Thymus (tissue), 11 donors: ENCODE measurements at regions not wholly inside any gene's neighbourhood (a gene's known extent, or its start where the extent isn't known, plus 50 kb on each side); places are given as distances from the start of the nearest gene placed in this dataset.

Experiments
- DNase-seq, 9 donors: peaks; one replicate each; pipeline ENCODE4 v3.0.0-alpha.2; 2013; ENCODE audit warnings: low spot score in 9 of 9, low read depth in 6 of 9, missing footprints in 1 of 9
- H3K27ac ChIP-seq, 2 donors: one replicate each; pipeline ENCODE4 v1.5.1; 2013; ENCODE audit warnings: control low read depth in 1 of 2, low read depth in 1 of 2, low read length in 1 of 2, mild to moderate bottlenecking in 1 of 2, moderate library complexity in 1 of 2
- H3K27me3 ChIP-seq, 2 donors: one replicate each; pipeline ENCODE4 v1.5.1; 2013; ENCODE audit warnings: low read length in 1 of 2; ENCODE audit not compliant: control insufficient read depth in 2 of 2, insufficient read depth in 1 of 2
- H3K36me3 ChIP-seq, 2 donors: one replicate each; pipeline ENCODE4 v1.5.1; 2013; ENCODE audit warnings: low read length in 1 of 2, mild to moderate bottlenecking in 1 of 2, moderate library complexity in 1 of 2; ENCODE audit not compliant: control insufficient read depth in 2 of 2, insufficient read depth in 2 of 2
- H3K4me1 ChIP-seq, 2 donors: one replicate each; pipeline ENCODE4 v1.5.1; 2013; ENCODE audit warnings: low read length in 2 of 2; ENCODE audit not compliant: control insufficient read depth in 2 of 2, insufficient read depth in 2 of 2
- H3K4me3 ChIP-seq, 2 donors: one replicate each; pipeline ENCODE4 v1.5.1; 2013; ENCODE audit warnings: low read length in 2 of 2, control low read depth in 1 of 2, mild to moderate bottlenecking in 1 of 2
- H3K9me3 ChIP-seq, 2 donors: one replicate each; pipeline ENCODE4 v1.5.1; 2013; ENCODE audit warnings: low read length in 1 of 2, mild to moderate bottlenecking in 1 of 2; ENCODE audit not compliant: control insufficient read depth in 2 of 2, insufficient read depth in 1 of 2
- WGBS: extraction: QIAGEN DNeasy Blood & Tissue Kit; methylation state at CpG from one replicate; pipeline ENCODE4 v1.1.7; 2013; 5-methylcytosine and 5-hydroxymethylcytosine counted together
- donor health status: healthy.

DNA sequence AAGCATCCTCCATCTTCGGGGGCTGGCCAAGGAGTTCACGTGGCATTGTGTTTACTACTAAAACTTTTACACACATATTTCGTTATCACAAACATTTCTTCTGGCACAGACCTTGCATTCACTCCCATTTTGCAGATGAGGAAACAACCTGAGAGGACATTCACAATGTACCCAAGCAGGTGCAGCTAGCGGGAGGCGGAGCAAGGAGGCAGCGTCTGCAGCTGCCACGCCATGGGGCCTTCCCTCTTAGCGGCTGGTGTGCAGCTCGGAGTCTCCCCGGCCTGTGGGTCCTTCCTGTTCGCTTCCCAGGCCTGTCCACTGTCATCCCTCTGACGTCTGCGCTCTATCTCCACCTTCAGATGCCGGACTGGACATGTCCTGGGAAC, 807.8 kb downstream of the TBC1D22A start:
- H3K4me1 ChIP-seq: no peaks in the 10 kb centered on the region
- no peak overlapping the region for H3K4me3 ChIP-seq
- H3K27ac ChIP-seq: no peak overlapping the region
- DNase-seq: no peak
- WGBS: 90% methylated on average over 14 of the region's 14 CpGs
- H3K9me3 ChIP-seq: no peaks in the 10 kb centered on the region
- no peaks in the 10 kb centered on the region for H3K36me3 ChIP-seq
- no peaks in the 10 kb centered on the region for H3K27me3 ChIP-seq

DNA sequence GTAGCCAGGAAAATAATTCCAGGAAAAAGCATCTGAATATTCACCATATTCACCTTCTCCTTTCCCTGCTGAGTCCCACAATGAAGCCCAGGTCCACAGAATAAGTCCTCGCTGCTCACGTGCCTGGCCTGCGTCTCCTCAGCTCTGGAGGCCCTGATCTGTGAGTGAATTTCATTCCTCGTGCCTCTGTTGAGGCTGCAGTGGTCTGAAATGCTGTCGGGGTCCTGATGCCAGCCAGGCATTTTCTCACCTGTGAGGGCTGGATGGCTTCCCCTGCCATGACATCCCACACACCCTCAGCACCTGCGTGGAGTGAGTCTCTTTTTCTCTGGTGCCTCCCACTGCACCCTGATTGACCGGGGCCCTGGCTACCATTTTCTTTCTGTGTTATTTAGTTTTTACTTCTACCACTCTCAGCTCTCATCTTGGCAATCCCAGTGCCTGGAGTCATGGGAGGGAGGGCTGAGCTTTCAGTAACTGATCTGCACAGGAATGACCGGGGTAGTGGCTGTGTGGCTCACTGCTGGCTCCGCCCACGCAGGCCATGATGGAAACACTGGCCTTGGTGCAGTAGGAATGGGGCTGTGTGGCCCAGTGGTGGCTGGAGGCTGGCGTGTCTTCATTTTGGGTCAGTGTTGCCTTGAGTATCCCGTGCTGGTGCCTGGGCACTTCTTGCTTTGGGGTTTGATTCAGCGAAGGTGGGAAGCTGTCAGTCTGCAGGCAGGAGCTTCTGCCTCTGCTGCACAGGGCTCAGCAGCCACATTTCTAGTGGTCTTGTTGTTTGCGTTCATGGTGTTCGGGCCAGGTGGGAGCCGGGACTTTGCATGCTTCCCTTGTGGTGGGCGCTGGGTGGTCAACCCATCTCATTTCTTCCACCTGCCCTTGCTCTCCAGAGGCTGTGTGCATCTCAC, 807.2 kb downstream of the TBC1D22A start:
- 90% methylated on average over 17 of the region's 17 CpGs for WGBS
- H3K4me1 ChIP-seq: no peaks in the 10 kb centered on the region
- H3K36me3 ChIP-seq: no peaks in the 10 kb centered on the region
- no peak for DNase-seq
- no peaks in the 10 kb centered on the region for H3K9me3 ChIP-seq
- no peaks in the 10 kb centered on the region for H3K27me3 ChIP-seq
- no peak overlapping the region for H3K4me3 ChIP-seq
- H3K27ac ChIP-seq: no peak overlapping the region

DNA sequence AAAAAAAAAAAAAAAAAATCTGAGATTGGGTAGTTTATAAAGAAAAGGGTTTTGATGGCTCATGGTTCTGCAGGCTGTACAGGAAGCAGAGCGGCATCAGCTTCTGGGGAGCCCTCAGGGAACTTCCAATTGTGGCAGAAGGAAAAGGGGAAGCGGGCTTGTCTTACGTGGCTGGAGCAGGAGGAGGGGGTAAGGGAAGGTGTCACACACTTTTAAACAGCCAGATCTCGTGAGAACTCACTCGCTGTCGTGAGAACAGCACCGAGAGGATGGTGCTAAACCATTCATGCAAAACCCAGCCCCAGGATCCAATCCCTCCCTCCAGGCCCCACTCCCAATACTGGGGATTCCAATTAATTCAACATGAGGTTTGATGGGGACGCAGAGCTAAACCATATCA, 806.2 kb downstream of the TBC1D22A start:
- Histone ChIP-seq H3K4me1 (no peaks in the 10 kb centered on the region), H3K27me3 (no peaks in the 10 kb centered on the region), H3K36me3 (no peaks in the 10 kb centered on the region), H3K9me3 (no peaks in the 10 kb centered on the region), H3K4me3 (no peak overlapping the region), H3K27ac (no peak overlapping the region)
- no peak for DNase-seq
- WGBS: 77% methylated on average over 8 of the region's 8 CpGs

- H3K36me3 ChIP-seq: no peaks in the 10 kb centered on the region
- no peaks in the 10 kb centered on the region for H3K9me3 ChIP-seq
- no peaks in the 10 kb centered on the region for H3K4me1 ChIP-seq
- DNase-seq: no peak
- 97% methylated on average over 25 of the region's 25 CpGs for WGBS
- no peak overlapping the region for H3K4me3 ChIP-seq
- no peaks in the 10 kb centered on the region for H3K27me3 ChIP-seq
- H3K27ac ChIP-seq: no peak overlapping the region
Measured at GRCh38 chr22:47567126-47568090, 805.0 kb downstream of the TBC1D22A start.

GRCh38 chr22:47566491-47566890, 804.0 kb downstream of the TBC1D22A start:
- no peak for DNase-seq
- Histone ChIP-seq H3K27ac (no peak overlapping the region), H3K9me3 (no peaks in the 10 kb centered on the region), H3K27me3 (no peaks in the 10 kb centered on the region), H3K36me3 (no peaks in the 10 kb centered on the region), H3K4me1 (no peaks in the 10 kb centered on the region), H3K4me3 (no peak overlapping the region)
- WGBS: 90% methylated on average over 12 of the region's 12 CpGs

GRCh38 chr22:47565607-47566006, 803.2 kb downstream of the TBC1D22A start:
- DNase-seq: no peak
- Histone ChIP-seq H3K4me1 (no peaks in the 10 kb centered on the region), H3K36me3 (no peaks in the 10 kb centered on the region), H3K27ac (no peak overlapping the region), H3K9me3 (no peaks in the 10 kb centered on the region), H3K4me3 (no peak overlapping the region), H3K27me3 (no peaks in the 10 kb centered on the region)
- 84% methylated on average over 4 of the region's 4 CpGs for WGBS

DNA sequence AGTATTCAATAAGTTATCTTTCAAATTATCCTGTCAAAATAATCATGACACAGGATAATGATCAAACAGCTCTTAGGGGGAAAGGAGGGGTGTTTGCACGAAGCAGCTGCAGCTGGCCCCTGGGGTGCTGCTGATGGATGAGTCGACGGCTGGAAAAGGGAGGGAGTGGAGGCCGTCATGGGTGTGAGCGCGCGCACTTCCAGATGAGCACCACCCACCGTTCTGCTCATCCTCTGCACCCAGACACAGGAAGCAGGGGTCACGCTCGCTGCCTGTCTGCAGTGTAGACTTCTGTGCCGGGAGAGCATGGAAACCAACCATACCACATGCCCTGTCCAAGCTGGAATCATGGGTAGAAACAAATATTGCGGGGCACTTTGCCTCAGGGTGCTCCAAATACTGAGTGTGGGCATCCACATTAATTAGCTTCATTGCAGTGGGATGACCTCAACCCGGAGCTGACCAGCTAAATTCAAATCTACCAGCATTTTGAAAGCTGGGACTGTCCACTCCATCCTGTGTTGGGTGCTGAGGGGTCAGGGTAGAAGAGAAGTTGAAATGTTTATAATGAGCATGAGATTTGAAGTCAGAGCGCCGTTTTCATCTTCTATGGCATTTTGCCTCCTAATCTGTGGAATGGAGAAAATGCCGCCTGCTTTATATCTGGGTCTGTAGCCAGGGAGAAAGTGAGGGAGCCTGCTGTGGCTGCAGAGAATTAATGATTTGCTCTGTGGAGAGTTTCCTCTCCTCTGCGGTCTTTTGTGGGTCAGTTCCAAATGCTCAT, 802.4 kb downstream of the TBC1D22A start:
- no peaks in the 10 kb centered on the region for H3K9me3 ChIP-seq
- 84% methylated on average over 17 of the region's 17 CpGs for WGBS
- no peak for DNase-seq
- H3K4me1 ChIP-seq: no peaks in the 10 kb centered on the region
- H3K27me3 ChIP-seq: no peaks in the 10 kb centered on the region
- H3K27ac ChIP-seq: no peak overlapping the region
- no peaks in the 10 kb centered on the region for H3K36me3 ChIP-seq
- no peak overlapping the region for H3K4me3 ChIP-seq

DNA sequence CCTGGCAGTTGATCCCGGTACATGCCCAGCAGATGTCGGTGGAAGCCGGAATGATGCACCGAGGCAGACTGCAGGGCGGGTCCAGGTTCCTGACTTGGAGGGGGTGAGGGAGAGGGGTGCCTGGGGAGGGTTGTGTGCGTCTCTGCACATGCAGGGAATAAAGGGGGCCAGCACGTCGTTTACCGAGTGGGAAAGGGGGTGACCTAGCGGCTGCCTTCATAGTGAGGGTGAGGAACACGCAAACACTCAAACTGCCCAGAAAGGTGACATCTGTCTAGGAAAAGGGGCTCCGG, 801.7 kb downstream of the TBC1D22A start:
- WGBS: 92% methylated on average over 12 of the region's 12 CpGs
- H3K4me1 ChIP-seq: no peaks in the 10 kb centered on the region
- no peak for DNase-seq
- H3K36me3 ChIP-seq: no peaks in the 10 kb centered on the region
- no peak overlapping the region for H3K27ac ChIP-seq
- H3K4me3 ChIP-seq: no peak overlapping the region
- H3K27me3 ChIP-seq: no peaks in the 10 kb centered on the region
- no peaks in the 10 kb centered on the region for H3K9me3 ChIP-seq
